B cell (primary cell): ENCODE measurements at regions not wholly inside any gene's neighbourhood (a gene's known extent, or its start where the extent isn't known, plus 50 kb on each side); places are given as distances from the start of the nearest gene placed in this dataset.

Experiments
- ATAC-seq: fragments of 200-7000 bp; cut with Tn5 transposase; one replicate; pipeline ENCODE4 v1.10.0; 2021; ENCODE audit warnings: low read depth, mild to moderate bottlenecking, moderate number of reproducible peaks, moderate library complexity
- CTCF ChIA-PET: fragments of 350-600 bp; sonication (Branson Sonifier 250); formaldehyde crosslinking; loops from one replicate; lab custom pipeline; 2021; ENCODE audit warnings: antibody characterized with exemption, inconsistent platforms; lab: Charles Lee
- POLR2A ChIA-PET: fragments of 350-600 bp; sonication (Branson Sonifier 250); formaldehyde crosslinking; loops from one replicate; lab custom pipeline; 2021; ENCODE audit warnings: antibody characterized with exemption; lab: Charles Lee
- DNase-seq: peaks from one replicate; pipeline ENCODE4 v3.0.0; 2013
- H2AFZ ChIP-seq: 2 replicates; pipeline ENCODE4 v1.6.1; 2012; ENCODE audit warnings: mild to moderate bottlenecking, low read depth, low read length; ENCODE audit not compliant: insufficient read depth, poor library complexity, severe bottlenecking
- H3K27ac ChIP-seq, 2 donors: 1 replicate in 1 of 2; 2 replicates in 1 of 2; pipeline ENCODE4 v1.5.1; 2012 to 2013; ENCODE audit warnings: low read length in 2 of 2, mild to moderate bottlenecking in 2 of 2, moderate library complexity in 1 of 2
- H3K27me3 ChIP-seq, 4 experiments: fragments of 200-600 bp in 1 of 4; sonication (generic) in 1 of 4; replicated peaks in 1 of 4; 1 replicate in 2 of 4; 2 replicates in 2 of 4; pipeline versions ENCODE4 v1.6.1 to v1.7.0; 2013 to 2016; ENCODE audit warnings: low read length in 3 of 4, mild to moderate bottlenecking in 2 of 4, mixed read lengths in 1 of 4, moderate library complexity in 1 of 4; ENCODE audit not compliant: insufficient read depth in 4 of 4, control insufficient read depth in 3 of 4; ENCODE audit errors: control extremely low read depth in 1 of 4
- H3K36me3 ChIP-seq, 2 experiments: replicated peaks in 1 of 2; 1 replicate in 1 of 2; 2 replicates in 1 of 2; pipeline versions ENCODE4 v1.6.1 to v1.7.1; 2013; ENCODE audit warnings: low read length in 1 of 2; ENCODE audit not compliant: insufficient read depth in 2 of 2, control insufficient read depth in 1 of 2; ENCODE audit errors: control extremely low read depth in 1 of 2, extremely low read depth in 1 of 2
- H3K4me1 ChIP-seq, 2 donors: fragments of 200-600 bp in 1 of 2; sonication (generic) in 1 of 2; 1 replicate in 1 of 2; 2 replicates in 1 of 2; pipeline versions ENCODE4 v1.5.1 to v1.6.1; 2013 to 2017; ENCODE audit warnings: low read length in 2 of 2; ENCODE audit not compliant: control insufficient read depth in 2 of 2, insufficient read depth in 2 of 2
- H3K4me2 ChIP-seq: replicated peaks from 2 replicates; pipeline ENCODE3; 2012; ENCODE audit warnings: mild to moderate bottlenecking, low read depth, low read length; ENCODE audit not compliant: poor library complexity, severe bottlenecking
- H3K4me3 ChIP-seq, 5 experiments: fragments of 200-600 bp in 1 of 5; sonication (generic) in 1 of 5; 1 replicate in 3 of 5; 2 replicates in 2 of 5; pipeline versions ENCODE4 v1.5.1 to v1.7.0; 2011 to 2016; ENCODE audit warnings: low read length in 4 of 5, mild to moderate bottlenecking in 4 of 5, low read depth in 2 of 5, control low read depth in 1 of 5, moderate library complexity in 1 of 5; ENCODE audit not compliant: insufficient read depth in 1 of 5; ENCODE audit errors: control extremely low read depth in 1 of 5, extremely low read depth in 1 of 5
- H3K79me2 ChIP-seq: fragments of 200-600 bp; sonication (generic); one replicate; pipeline ENCODE4 v1.6.0; 2016; ENCODE audit warnings: low read length; ENCODE audit not compliant: control insufficient read depth, insufficient read depth
- H3K9ac ChIP-seq: fragments of 200-600 bp; sonication (generic); 2 replicates; pipeline ENCODE4 v1.6.1; 2017; ENCODE audit warnings: mild to moderate bottlenecking, low read length, moderate library complexity
- H3K9me3 ChIP-seq, 3 donors: one replicate each; pipeline versions ENCODE4 v1.6.1 to v1.7.1; 2013; ENCODE audit warnings: low read length in 2 of 3; ENCODE audit not compliant: control insufficient read depth in 2 of 3, insufficient read depth in 1 of 3; ENCODE audit errors: control extremely low read depth in 1 of 3
- H4K20me1 ChIP-seq: 2 replicates; pipeline ENCODE4 v1.6.0; 2012; ENCODE audit warnings: mild to moderate bottlenecking, low read length; ENCODE audit not compliant: insufficient read depth, control insufficient read depth, poor library complexity, severe bottlenecking
- H3K27ac Mint-ChIP-seq: one replicate; pipeline ENCODE4 v1.8.0; 2021; ENCODE audit warnings: mixed read lengths
- H3K27me3 Mint-ChIP-seq: one replicate; pipeline ENCODE4 v1.8.0; 2021; ENCODE audit warnings: mixed read lengths
- H3K4me1 Mint-ChIP-seq: one replicate; pipeline ENCODE4 v1.8.0; 2021; ENCODE audit warnings: mixed read lengths
- H3K4me3 Mint-ChIP-seq: one replicate; pipeline ENCODE4 v1.8.0; 2021; ENCODE audit warnings: mixed read lengths
- H3K9me3 Mint-ChIP-seq: one replicate; pipeline ENCODE4 v1.8.0; 2022; ENCODE audit warnings: mixed read lengths; ENCODE audit not compliant: insufficient read depth
- CTCF ChIP-seq: fragments of 200-600 bp; IDR thresholded peaks from one replicate; pipeline ENCODE4 v1.8.0; 2022; ENCODE audit warnings: antibody characterized with exemption, mild to moderate bottlenecking
- EZH2 ChIP-seq: IDR thresholded peaks from 2 replicates; pipeline ENCODE4 v1.6.1; 2012; ENCODE audit warnings: borderline replicate concordance, low read depth, mild to moderate bottlenecking, moderate library complexity, low read length; ENCODE audit not compliant: insufficient read depth, poor library complexity, severe bottlenecking
- WGBS: methylation state at CpG from one replicate; pipeline ENCODE4 v1.1.5; 2013; ENCODE audit warnings: missing lambda C conversion rate; ENCODE audit not compliant: insufficient coverage; 5-methylcytosine and 5-hydroxymethylcytosine counted together
- intact Hi-C: fragments of 100-400 bp; cut with micrococcal nuclease; formaldehyde crosslinking; loops from one replicate; pipeline ENCODE4 v1.10.0; 2022

- no peaks in the 10 kb centered on the region for H3K79me2 ChIP-seq
- Mint-ChIP-seq H3K27ac (no peak overlapping the region), H3K27me3 (no peaks in the 10 kb centered on the region), H3K4me3 (no peak overlapping the region), H3K4me1 (no peaks in the 10 kb centered on the region), H3K9me3 (peaks cover 12% of the 10 kb centered on the region)
- peaks cover 0 to 4% (median 0%) of the 10 kb centered on the region in 3 donors for H3K9me3 ChIP-seq
- ChIA-PET POLR2A (no interaction called here), CTCF (no interaction called here)
- no peaks in the 10 kb centered on the region for H4K20me1 ChIP-seq
- TF ChIP-seq EZH2, result no peak
- TF ChIP-seq CTCF, result no peak
- DNase-seq, result no peak
- no peaks in the 10 kb centered on the region for H3K36me3 ChIP-seq
- ATAC-seq, result no peak
- intact Hi-C loops, result no loop called here
- H3K4me3 ChIP-seq, result no peak overlapping the region
- H3K9ac ChIP-seq, result no peak overlapping the region
- no CpG with 5 or more reads among the region's 1 CpG for WGBS
- H3K27ac ChIP-seq, result no peak overlapping the region
- H2AFZ ChIP-seq, result no peak overlapping the region
- no peaks in the 10 kb centered on the region for H3K27me3 ChIP-seq
- no peaks in the 10 kb centered on the region for H3K4me1 ChIP-seq
- no peak overlapping the region for H3K4me2 ChIP-seq
Observed at GRCh38 chr2:184129073-184129472, 469.3 kb upstream of the ZNF804A start.

GRCh38 chr2:184137955-184138354 is 460.4 kb upstream of the ZNF804A start:
- Histone ChIP-seq H3K27me3 (no peaks in the 10 kb centered on the region), H3K9me3 (peaks cover 0 to 9% (median 0%) of the 10 kb centered on the region in 3 donors), H3K27ac (no peak overlapping the region), H3K4me1 (no peaks in the 10 kb centered on the region), H3K4me3 (no peak overlapping the region), H3K4me2 (no peak overlapping the region), H3K9ac (no peak overlapping the region), H4K20me1 (no peaks in the 10 kb centered on the region), H3K79me2 (no peaks in the 10 kb centered on the region), H3K36me3 (no peaks in the 10 kb centered on the region), H2AFZ (no peak overlapping the region)
- Mint-ChIP-seq H3K4me3 (no peak overlapping the region), H3K4me1 (no peaks in the 10 kb centered on the region), H3K9me3 (peaks cover 6% of the 10 kb centered on the region), H3K27ac (no peak overlapping the region), H3K27me3 (no peaks in the 10 kb centered on the region)
- CTCF ChIA-PET, result no interaction called here
- WGBS, result 57% methylated on average over 1 of the region's 1 CpG
- POLR2A ChIA-PET, result no interaction called here
- intact Hi-C loops, result no loop called here
- no peak for TF ChIP-seq EZH2
- TF ChIP-seq CTCF, result no peak
- DNase-seq (no peak), ATAC-seq (no peak)
